OCI-LY3 (cell line): ENCODE measurements at regions not wholly inside any gene's neighbourhood (a gene's known extent, or its start where the extent isn't known, plus 50 kb on each side); places are given as distances from the start of the nearest gene placed in this dataset.

Source experiments
- H2AFZ ChIP-seq: fragments of 200-600, 300-600 bp; shearing (Covaris generic); 2 replicates; pipeline ENCODE4 v1.6.0; 2014; ENCODE audit warnings: antibody characterized with exemption, low read depth, low read length
- H3K27ac ChIP-seq: fragments of 200-600, 300-600 bp; sonication (generic); 2 replicates; pipeline ENCODE4 v1.5.1; 2014; ENCODE audit warnings: mild to moderate bottlenecking, low read length, moderate library complexity, mixed read lengths
- H3K27me3 ChIP-seq: fragments of 200-600, 300-600 bp; sonication (generic); 2 replicates; pipeline ENCODE4 v1.6.1; 2014; ENCODE audit warnings: low read depth, low read length, mixed read lengths
- H3K36me3 ChIP-seq: fragments of 200-600, 300-600 bp; sonication (generic); replicated peaks from 2 replicates; pipeline ENCODE3; 2014; ENCODE audit warnings: low read depth, low read length, mixed read lengths
- H3K4me1 ChIP-seq: fragments of 300-600, 200-600 bp; sonication (generic); 2 replicates; pipeline ENCODE4 v1.6.1; 2014; ENCODE audit warnings: low read length, mixed read lengths
- H3K4me2 ChIP-seq: fragments of 200-600, 300-600 bp; sonication (generic); 2 replicates; pipeline ENCODE4 v1.6.1; 2014; ENCODE audit warnings: low read length, mixed read lengths
- H3K4me3 ChIP-seq: fragments of 300-600, 200-600 bp; sonication (generic); 2 replicates; pipeline ENCODE4 v1.5.1; 2014; ENCODE audit warnings: antibody characterized with exemption, mild to moderate bottlenecking, low read length, moderate library complexity
- H3K79me2 ChIP-seq: fragments of 300-600, 200-600 bp; shearing (Covaris generic); 2 replicates; pipeline ENCODE4 v1.6.1; 2014; ENCODE audit warnings: mild to moderate bottlenecking, low read length, mixed read lengths
- H3K9ac ChIP-seq: fragments of 300-600, 200-600 bp; shearing (Covaris generic); 2 replicates; pipeline ENCODE4 v1.6.0; 2014; ENCODE audit warnings: mild to moderate bottlenecking, low read length, moderate library complexity
- H3K9me3 ChIP-seq: fragments of 200-600, 300-600 bp; shearing (Covaris generic); 2 replicates; pipeline ENCODE4 v1.6.1; 2014; ENCODE audit warnings: low read length, mixed read lengths; ENCODE audit not compliant: insufficient read depth
- H4K20me1 ChIP-seq: fragments of 200-600, 300-600 bp; sonication (generic); 2 replicates; pipeline ENCODE4 v1.6.1; 2016; ENCODE audit warnings: low read length, mixed read lengths; ENCODE audit not compliant: insufficient read depth
- CTCF ChIP-seq: fragments of 200-600, 300-600 bp; sonication (generic); IDR thresholded peaks from 2 replicates; pipeline ENCODE4 v1.5.1; 2014; ENCODE audit warnings: antibody characterized with exemption, low read length, low read depth
- EZH2phosphoT487 ChIP-seq: fragments of 200-600 bp; shearing (Covaris generic); IDR thresholded peaks from 2 replicates; pipeline ENCODE4 v1.6.1; 2018; ENCODE audit warnings: antibody characterized with exemption, mixed run types, low read depth

- Histone ChIP-seq H3K9me3 (no peaks in the 10 kb centered on the region; the same call in 1 of the 2 replicates), H3K4me2 (no peak overlapping the region), H3K27ac (no peak overlapping the region), H3K4me1 (no peaks in the 10 kb centered on the region), H3K27me3 (no peaks in the 10 kb centered on the region), H4K20me1 (no peaks in the 10 kb centered on the region), H3K9ac (no peak overlapping the region), H3K4me3 (no peak overlapping the region), H3K36me3 (no peaks in the 10 kb centered on the region), H2AFZ (no peak overlapping the region), H3K79me2 (no peaks in the 10 kb centered on the region)
- TF ChIP-seq CTCF = no peak
- TF ChIP-seq EZH2phosphoT487 = no peak
Measured at GRCh38 chr12:131587565-131587964, 123.3 kb upstream of the SFSWAP start.

GRCh38 chr12:131589221-131589897 lies 121.5 kb upstream of the SFSWAP start:
- Histone ChIP-seq H3K36me3 (no peaks in the 10 kb centered on the region), H3K79me2 (no peaks in the 10 kb centered on the region), H3K9me3 (no peaks in the 10 kb centered on the region; the same call in 1 of the 2 replicates), H3K4me3 (no peak overlapping the region), H3K4me2 (no peak overlapping the region), H4K20me1 (no peaks in the 10 kb centered on the region), H3K27ac (no peak overlapping the region), H3K9ac (no peak overlapping the region), H3K27me3 (no peaks in the 10 kb centered on the region), H2AFZ (no peak overlapping the region), H3K4me1 (no peaks in the 10 kb centered on the region)
- TF ChIP-seq CTCF = no peak

- TF ChIP-seq CTCF (no peak), EZH2phosphoT487 (no peak)
- H3K79me2 ChIP-seq = no peaks in the 10 kb centered on the region
- no peaks in the 10 kb centered on the region for H3K4me1 ChIP-seq
- no peaks in the 10 kb centered on the region for H4K20me1 ChIP-seq
- no peak overlapping the region for H2AFZ ChIP-seq
- no peak overlapping the region for H3K4me3 ChIP-seq
- no peaks in the 10 kb centered on the region for H3K36me3 ChIP-seq
- no peaks in the 10 kb centered on the region for H3K27me3 ChIP-seq
- H3K4me2 ChIP-seq = no peak overlapping the region
- H3K9me3 ChIP-seq = no peaks in the 10 kb centered on the region; the same call in 1 of the 2 replicates
- H3K9ac ChIP-seq = no peak overlapping the region
- H3K27ac ChIP-seq = no peak overlapping the region
Measured at GRCh38 chr12:131589966-131590365, 120.9 kb upstream of the SFSWAP start.

GRCh38 chr12:131591136-131591535 lies 119.8 kb upstream of the SFSWAP start:
- Histone ChIP-seq H4K20me1 (no peaks in the 10 kb centered on the region), H3K79me2 (no peaks in the 10 kb centered on the region), H3K27me3 (no peaks in the 10 kb centered on the region), H3K4me3 (no peak overlapping the region), H3K27ac (no peak overlapping the region), H2AFZ (no peak overlapping the region), H3K4me1 (no peaks in the 10 kb centered on the region), H3K4me2 (no peak overlapping the region), H3K9ac (no peak overlapping the region), H3K9me3 (no peaks in the 10 kb centered on the region; the same call in 1 of the 2 replicates), H3K36me3 (no peaks in the 10 kb centered on the region)
- TF ChIP-seq EZH2phosphoT487 (no peak), CTCF (no peak)
